ENCODE measurements at regions not wholly inside any gene's neighbourhood (a gene's known extent, or its start where the extent isn't known, plus 50 kb on each side); places are given as distances from the start of the nearest gene placed in this dataset.

DNA sequence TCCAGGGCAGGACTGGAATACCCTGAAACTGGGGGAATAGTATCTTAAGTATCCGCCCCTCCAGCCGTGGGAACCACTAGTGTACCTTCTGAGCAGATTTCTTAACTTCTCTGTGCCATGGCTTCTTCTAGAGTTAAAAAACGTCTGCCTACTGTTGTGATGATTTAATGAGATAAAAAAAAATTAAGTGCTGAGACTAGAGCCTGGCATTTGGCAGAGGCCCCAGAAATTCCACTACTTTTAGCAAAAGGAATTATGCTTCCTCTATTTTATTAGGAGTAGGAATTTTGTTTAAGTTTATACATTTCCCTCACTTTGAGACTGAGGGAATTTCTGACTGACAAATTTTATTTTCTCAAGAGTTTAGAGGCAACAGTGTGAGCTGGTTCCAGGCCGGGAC is 371.2 kb upstream of the B3GAT1 start:
- no peaks in the 10 kb centered on the region for H3K27me3 ChIP-seq (ENCODE audit: control insufficient read depth, insufficient read depth, low read length)
- H3K4me1 ChIP-seq (ENCODE audit: control insufficient read depth, insufficient read depth, low read length): no peaks in the 10 kb centered on the region
- H3K36me3 ChIP-seq (ENCODE audit: control insufficient read depth, insufficient read depth, low read length): no peaks in the 10 kb centered on the region
- no peak overlapping the region for H3K27ac ChIP-seq (ENCODE audit: low read length)
- no CpG with 5 or more reads among the region's 4 CpGs for WGBS (ENCODE audit: insufficient coverage, insufficient read length)
- DNase-seq (ENCODE audit: low read depth, low spot score): no peak
- no peaks in the 10 kb centered on the region for H3K9me3 ChIP-seq (ENCODE audit: control insufficient read depth, insufficient read depth, low read length)
- no peak overlapping the region for H3K4me3 ChIP-seq (ENCODE audit: low read length)

DNA sequence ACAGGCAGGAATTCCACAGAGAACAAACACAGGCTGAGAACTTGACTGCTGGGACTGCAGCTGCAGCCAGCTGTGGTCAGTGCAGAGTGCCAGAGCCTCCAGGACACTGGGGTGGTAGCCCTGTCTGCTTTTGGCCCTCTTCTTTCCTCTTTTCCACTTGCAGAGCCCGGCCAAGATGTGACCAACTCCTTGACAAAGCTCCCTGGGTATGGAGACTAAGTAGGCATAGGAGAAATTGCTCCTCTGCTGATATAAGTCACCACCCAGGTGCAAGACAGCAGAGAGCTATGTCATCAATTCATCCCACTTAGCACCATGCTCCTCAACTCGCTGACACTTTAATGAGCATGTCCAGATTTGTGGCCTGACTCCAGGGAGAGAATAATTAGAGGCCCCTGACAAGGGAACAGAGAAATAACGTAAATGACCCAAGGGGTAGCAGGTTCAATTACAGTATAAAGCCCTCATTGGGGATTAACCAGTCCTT is 369.4 kb upstream of the B3GAT1 start:
- Histone ChIP-seq H3K27me3 (ENCODE audit: control insufficient read depth, insufficient read depth, low read length) (no peaks in the 10 kb centered on the region), H3K9me3 (ENCODE audit: control insufficient read depth, insufficient read depth, low read length) (no peaks in the 10 kb centered on the region), H3K27ac (ENCODE audit: low read length) (no peak overlapping the region), H3K4me3 (ENCODE audit: low read length) (no peak overlapping the region), H3K36me3 (ENCODE audit: control insufficient read depth, insufficient read depth, low read length) (no peaks in the 10 kb centered on the region), H3K4me1 (ENCODE audit: control insufficient read depth, insufficient read depth, low read length) (no peaks in the 10 kb centered on the region)
- DNase-seq (ENCODE audit: low read depth, low spot score): no peak
- no CpG with 5 or more reads among the region's 3 CpGs for WGBS (ENCODE audit: insufficient coverage, insufficient read length)

DNA sequence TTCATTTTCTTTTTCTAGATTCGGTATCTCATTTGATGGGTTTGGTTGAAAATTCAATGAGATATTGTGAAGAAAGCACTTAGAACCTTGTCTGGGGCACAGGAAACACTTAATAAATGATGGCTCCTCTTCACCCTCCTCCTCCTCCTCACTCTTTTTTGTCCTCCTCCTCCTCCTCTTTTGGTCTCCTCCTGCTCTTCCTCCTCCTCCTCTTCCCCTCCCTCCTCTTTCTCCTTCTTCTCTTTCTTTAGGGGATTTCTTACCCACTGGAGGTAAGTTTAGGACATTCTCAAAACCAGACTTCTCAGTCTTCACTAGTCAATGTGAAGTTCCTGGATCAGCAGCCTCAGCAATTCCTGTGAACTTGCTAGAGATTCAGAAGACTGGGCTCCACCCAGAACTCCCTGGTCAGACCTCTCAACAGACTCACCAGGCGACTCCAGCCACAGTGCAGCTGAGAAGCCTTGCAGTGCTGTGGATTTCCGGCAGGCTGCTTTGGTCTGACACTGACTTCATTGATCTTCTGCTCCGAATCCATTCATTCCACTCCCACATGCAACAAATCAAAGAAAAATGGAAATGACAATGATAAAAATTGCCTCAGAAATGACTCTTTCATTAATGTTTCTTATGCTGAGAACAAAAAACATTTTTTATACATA is 368.6 kb upstream of the B3GAT1 start:
- Histone ChIP-seq H3K9me3 (ENCODE audit: control insufficient read depth, insufficient read depth, low read length) (no peaks in the 10 kb centered on the region), H3K4me3 (ENCODE audit: low read length) (no peak overlapping the region), H3K27me3 (ENCODE audit: control insufficient read depth, insufficient read depth, low read length) (no peaks in the 10 kb centered on the region), H3K4me1 (ENCODE audit: control insufficient read depth, insufficient read depth, low read length) (no peaks in the 10 kb centered on the region), H3K27ac (ENCODE audit: low read length) (no peak overlapping the region), H3K36me3 (ENCODE audit: control insufficient read depth, insufficient read depth, low read length) (no peaks in the 10 kb centered on the region)
- no CpG with 5 or more reads among the region's 4 CpGs for WGBS (ENCODE audit: insufficient coverage, insufficient read length)
- no peak for DNase-seq (ENCODE audit: low read depth, low spot score)

DNA sequence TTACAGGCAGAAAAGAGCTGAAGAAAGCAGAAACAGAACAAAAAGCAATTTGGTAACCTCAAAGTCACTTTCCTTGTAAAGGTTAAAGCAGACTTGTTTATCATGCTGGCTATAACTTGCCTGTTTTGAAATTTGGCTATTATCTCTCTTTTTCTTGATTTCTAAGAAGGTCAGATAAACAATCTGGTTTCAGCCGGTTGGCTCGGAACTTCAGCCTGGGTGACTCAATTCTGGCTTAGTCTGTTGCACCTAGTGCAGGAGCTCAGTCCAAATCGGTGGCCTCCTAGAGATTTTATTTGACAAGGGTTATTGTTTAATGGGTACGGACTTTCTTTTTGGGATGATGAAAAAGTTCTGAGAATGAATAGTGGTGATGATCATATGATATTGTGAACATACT is 367.1 kb upstream of the B3GAT1 start:
- no peak overlapping the region for H3K4me3 ChIP-seq (ENCODE audit: low read length)
- no peak for DNase-seq (ENCODE audit: low read depth, low spot score)
- no peak overlapping the region for H3K27ac ChIP-seq (ENCODE audit: low read length)
- no peaks in the 10 kb centered on the region for H3K36me3 ChIP-seq (ENCODE audit: control insufficient read depth, insufficient read depth, low read length)
- WGBS (ENCODE audit: insufficient coverage, insufficient read length): no CpG with 5 or more reads among the region's 4 CpGs
- H3K27me3 ChIP-seq (ENCODE audit: control insufficient read depth, insufficient read depth, low read length): no peaks in the 10 kb centered on the region
- H3K9me3 ChIP-seq (ENCODE audit: control insufficient read depth, insufficient read depth, low read length): no peaks in the 10 kb centered on the region
- no peaks in the 10 kb centered on the region for H3K4me1 ChIP-seq (ENCODE audit: control insufficient read depth, insufficient read depth, low read length)

DNA sequence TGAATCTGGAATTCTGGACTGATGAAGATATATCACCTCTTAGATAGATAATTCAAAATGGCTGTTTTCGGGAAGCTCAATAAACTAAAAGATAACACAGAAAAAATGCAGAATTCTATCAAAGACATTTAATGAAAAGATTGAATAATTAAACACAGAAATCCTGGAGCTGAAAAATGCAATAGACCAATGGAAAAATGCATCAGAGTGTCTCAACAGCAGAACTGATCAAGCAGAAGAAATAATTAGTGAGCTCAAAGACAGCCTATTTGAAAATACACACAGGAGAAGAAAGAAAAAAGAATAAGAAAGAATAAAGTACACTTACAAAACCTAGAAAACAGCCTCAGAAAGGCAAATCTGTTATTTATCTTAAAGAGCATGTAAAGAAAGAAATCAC is 356.4 kb upstream of the B3GAT1 start:
- Histone ChIP-seq H3K4me3 (ENCODE audit: low read length) (no peak overlapping the region), H3K36me3 (ENCODE audit: control insufficient read depth, insufficient read depth, low read length) (no peaks in the 10 kb centered on the region), H3K27ac (ENCODE audit: low read length) (no peak overlapping the region), H3K27me3 (ENCODE audit: control insufficient read depth, insufficient read depth, low read length) (no peaks in the 10 kb centered on the region), H3K9me3 (ENCODE audit: control insufficient read depth, insufficient read depth, low read length) (no peaks in the 10 kb centered on the region), H3K4me1 (ENCODE audit: control insufficient read depth, insufficient read depth, low read length) (no peaks in the 10 kb centered on the region)
- no peak for DNase-seq (ENCODE audit: low read depth, low spot score)
- no CpG with 5 or more reads among the region's 1 CpG for WGBS (ENCODE audit: insufficient coverage, insufficient read length)

DNA sequence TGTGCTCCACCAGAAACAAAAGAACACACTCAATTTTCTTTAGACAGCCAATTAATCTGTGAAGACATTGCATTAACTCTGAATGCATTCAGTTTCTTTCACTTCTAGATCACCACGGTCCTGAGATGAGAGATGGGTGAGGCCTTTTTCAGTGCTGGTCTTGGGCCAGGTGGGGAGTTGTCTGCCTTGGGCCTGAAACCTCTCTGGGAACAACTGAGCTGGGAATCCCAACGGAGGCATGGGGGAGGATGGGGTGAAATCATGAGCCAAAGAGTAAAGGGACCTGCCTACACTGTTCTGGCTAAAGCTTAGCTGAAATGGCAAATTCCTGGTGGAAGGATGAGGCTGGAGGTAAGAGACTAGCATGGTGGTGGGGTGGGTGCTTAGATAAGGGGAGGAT is 353.5 kb upstream of the B3GAT1 start:
- no CpG with 5 or more reads among the region's 2 CpGs for WGBS (ENCODE audit: insufficient coverage, insufficient read length)
- H3K27me3 ChIP-seq (ENCODE audit: control insufficient read depth, insufficient read depth, low read length): no peaks in the 10 kb centered on the region

DNA sequence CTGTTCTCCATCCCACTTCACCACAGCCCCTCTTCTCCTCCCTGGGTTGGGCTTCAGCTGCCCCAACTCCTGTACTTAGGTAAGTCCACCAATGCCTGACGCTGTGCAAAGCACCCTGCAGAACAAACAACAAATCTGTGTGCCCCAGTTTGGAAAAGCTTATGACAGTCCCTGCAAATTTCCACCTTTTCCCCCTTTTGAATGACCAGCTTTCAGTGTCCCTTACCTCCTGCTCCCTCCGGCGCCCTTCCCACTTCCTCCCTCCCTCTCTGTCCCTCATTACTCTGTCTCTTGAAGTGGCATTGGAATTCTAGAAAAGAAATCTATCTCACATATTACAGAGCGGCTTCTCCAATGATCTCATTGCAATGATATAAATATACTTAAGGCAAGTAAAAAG is 352.9 kb upstream of the B3GAT1 start:
- no CpG with 5 or more reads among the region's 4 CpGs for WGBS (ENCODE audit: insufficient coverage, insufficient read length)
- DNase-seq (ENCODE audit: low read depth, low spot score): no peak
- Histone ChIP-seq H3K36me3 (ENCODE audit: control insufficient read depth, insufficient read depth, low read length) (no peaks in the 10 kb centered on the region), H3K27me3 (ENCODE audit: control insufficient read depth, insufficient read depth, low read length) (no peaks in the 10 kb centered on the region), H3K27ac (ENCODE audit: low read length) (no peak overlapping the region), H3K4me1 (ENCODE audit: control insufficient read depth, insufficient read depth, low read length) (0 out of 2 replicates have a peak, but pooled peaks cover 1% of the 10 kb centered on the region), H3K4me3 (ENCODE audit: low read length) (no peak overlapping the region), H3K9me3 (ENCODE audit: control insufficient read depth, insufficient read depth, low read length) (no peaks in the 10 kb centered on the region)

More for the DNA sequence above, 353.5 kb upstream of the B3GAT1 start:
- Histone ChIP-seq H3K36me3 (ENCODE audit: control insufficient read depth, insufficient read depth, low read length) (no peaks in the 10 kb centered on the region), H3K27ac (ENCODE audit: low read length) (no peak overlapping the region), H3K9me3 (ENCODE audit: control insufficient read depth, insufficient read depth, low read length) (no peaks in the 10 kb centered on the region), H3K4me3 (ENCODE audit: low read length) (no peak overlapping the region), H3K4me1 (ENCODE audit: control insufficient read depth, insufficient read depth, low read length) (0 out of 2 replicates have a peak, but pooled peaks cover 1% of the 10 kb centered on the region)
- no peak for DNase-seq (ENCODE audit: low read depth, low spot score)

DNA sequence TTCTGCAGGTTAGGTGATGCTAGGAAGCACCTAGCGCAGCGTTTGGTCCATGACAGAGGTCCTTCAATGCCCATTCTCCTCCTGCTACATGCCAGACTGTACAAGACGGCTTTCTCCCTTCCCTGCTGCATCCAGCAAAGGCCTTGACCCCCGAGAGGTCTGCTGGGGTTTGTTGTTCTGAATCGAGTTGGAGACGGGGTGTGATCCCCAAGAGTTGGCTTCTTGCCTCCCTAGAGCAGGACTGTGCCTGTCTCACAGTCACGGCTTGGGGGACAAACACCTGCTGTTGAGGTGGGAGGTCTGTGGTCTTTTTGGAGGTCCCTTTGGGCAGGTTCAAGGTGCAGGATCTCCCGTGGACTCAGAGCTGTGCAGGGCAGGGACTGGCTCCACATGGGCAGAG is 352.3 kb upstream of the B3GAT1 start:
- no peaks in the 10 kb centered on the region for H3K36me3 ChIP-seq (ENCODE audit: control insufficient read depth, insufficient read depth, low read length)
- no peak overlapping the region for H3K4me3 ChIP-seq (ENCODE audit: low read length)
- WGBS (ENCODE audit: insufficient coverage, insufficient read length): no CpG with 5 or more reads among the region's 8 CpGs
- H3K27me3 ChIP-seq (ENCODE audit: control insufficient read depth, insufficient read depth, low read length): no peaks in the 10 kb centered on the region
- no peaks in the 10 kb centered on the region for H3K9me3 ChIP-seq (ENCODE audit: control insufficient read depth, insufficient read depth, low read length)
- H3K27ac ChIP-seq (ENCODE audit: low read length): no peak overlapping the region
- no peak for DNase-seq (ENCODE audit: low read depth, low spot score)
- H3K4me1 ChIP-seq (ENCODE audit: control insufficient read depth, insufficient read depth, low read length): 0 out of 2 replicates have a peak, but pooled peaks cover 1% of the 10 kb centered on the region

DNA sequence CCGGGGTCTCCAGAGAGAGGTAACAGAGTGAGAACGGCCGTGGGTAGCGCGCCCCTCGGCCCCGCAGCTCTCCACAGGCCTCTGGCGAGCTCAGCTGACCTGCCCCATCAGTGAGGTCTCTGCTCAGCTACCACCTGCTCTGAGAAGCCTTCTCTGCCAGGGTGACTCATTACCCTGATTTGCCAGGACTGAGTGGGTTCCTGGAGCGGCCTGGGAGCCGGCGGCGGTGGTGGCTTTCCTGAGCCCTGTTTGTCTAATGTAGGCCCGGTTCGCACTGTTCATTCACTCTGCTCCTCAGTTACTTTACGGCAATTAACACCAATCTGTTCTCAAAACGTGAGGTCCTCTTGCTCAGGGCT is 351.0 kb upstream of the B3GAT1 start:
- Histone ChIP-seq H3K4me1 (ENCODE audit: control insufficient read depth, insufficient read depth, low read length) (0 out of 2 replicates have a peak, but pooled peaks cover 1% of the 10 kb centered on the region), H3K9me3 (ENCODE audit: control insufficient read depth, insufficient read depth, low read length) (no peaks in the 10 kb centered on the region), H3K27ac (ENCODE audit: low read length) (no peak overlapping the region), H3K27me3 (ENCODE audit: control insufficient read depth, insufficient read depth, low read length) (no peaks in the 10 kb centered on the region), H3K36me3 (ENCODE audit: control insufficient read depth, insufficient read depth, low read length) (no peaks in the 10 kb centered on the region), H3K4me3 (ENCODE audit: low read length) (no peak overlapping the region)
- DNase-seq (ENCODE audit: low read depth, low spot score): no peak
- no CpG with 5 or more reads among the region's 16 CpGs for WGBS (ENCODE audit: insufficient coverage, insufficient read length)

DNA sequence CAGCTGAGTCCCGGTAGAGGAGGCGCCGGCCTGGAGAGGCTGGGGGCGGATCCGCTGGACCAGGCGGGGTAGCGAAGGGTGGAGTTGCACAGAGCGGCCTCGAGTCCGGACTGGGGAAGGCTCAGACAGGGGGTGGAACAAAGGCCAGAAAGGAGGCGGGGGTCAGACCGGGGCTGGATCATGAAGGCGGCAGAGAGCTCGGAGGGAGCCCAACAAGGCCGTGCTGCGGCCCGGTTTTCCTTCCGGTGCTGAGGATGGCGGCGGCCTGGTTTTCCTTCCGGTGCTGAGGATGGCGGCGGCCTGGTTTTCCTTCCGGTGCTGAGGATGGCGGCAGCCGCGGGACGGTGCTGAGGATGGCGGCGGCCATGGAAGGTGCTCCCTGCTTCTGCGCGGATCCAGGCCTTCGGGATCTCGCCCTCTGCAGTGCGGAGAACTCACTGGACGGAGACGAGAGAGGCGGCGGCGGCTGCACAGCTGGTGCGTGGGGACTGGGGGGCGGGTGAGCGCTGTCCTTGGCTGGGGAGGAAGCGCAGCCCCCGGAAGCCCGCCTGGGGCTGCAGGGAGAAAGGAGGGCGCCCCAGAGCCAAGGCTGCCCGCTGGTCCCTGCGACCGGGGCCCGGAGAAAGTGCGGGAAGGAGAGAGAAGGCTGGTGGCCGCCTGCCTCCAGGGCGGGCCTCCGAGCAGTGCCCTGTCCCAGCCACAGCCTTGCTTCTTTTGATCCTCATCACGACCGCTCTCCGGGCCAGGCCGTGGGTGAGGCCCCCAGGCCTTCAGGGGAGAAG is 350.4 kb upstream of the B3GAT1 start:
- no CpG with 5 or more reads among the region's 59 CpGs for WGBS (ENCODE audit: insufficient coverage, insufficient read length)
- DNase-seq (ENCODE audit: low read depth, low spot score): no peak
- Histone ChIP-seq H3K9me3 (ENCODE audit: control insufficient read depth, insufficient read depth, low read length) (no peaks in the 10 kb centered on the region), H3K4me3 (ENCODE audit: low read length) (no peak overlapping the region), H3K27ac (ENCODE audit: low read length) (no peak overlapping the region), H3K4me1 (ENCODE audit: control insufficient read depth, insufficient read depth, low read length) (0 out of 2 replicates have a peak, but pooled peaks cover 1% of the 10 kb centered on the region), H3K27me3 (ENCODE audit: control insufficient read depth, insufficient read depth, low read length) (no peaks in the 10 kb centered on the region), H3K36me3 (ENCODE audit: control insufficient read depth, insufficient read depth, low read length) (no peaks in the 10 kb centered on the region)

All from iPS DF 6.9 (cell line).